PC-9 (cell line): ENCODE measurements at regions not wholly inside any gene's neighbourhood (a gene's known extent, or its start where the extent isn't known, plus 50 kb on each side); places are given as distances from the start of the nearest gene placed in this dataset.

Experiments used
- BruUV-seq: library from RNA; stranded (reverse); fragments of 400-500 nt; replicated peaks from 2 replicates; lab custom pipeline; 2021; lab: Mats Ljungman, UMichigan
- CTCF ChIA-PET: fragments of 300-600 bp; sonication (Branson Sonifier 250); formaldehyde crosslinking; loops from one replicate; lab custom pipeline; 2022; ENCODE audit warnings: antibody characterized with exemption; lab: Charles Lee
- POLR2A ChIA-PET: fragments of 300-600 bp; sonication (Branson Sonifier 250); formaldehyde crosslinking; loops from one replicate; lab custom pipeline; 2022; ENCODE audit warnings: antibody characterized with exemption; ENCODE audit not compliant: unreplicated experiment; lab: Charles Lee
- DNase-seq, 2 experiments: peaks; one replicate each; pipeline versions ENCODE4 v3.0.0 to v3.0.0-alpha.2; 2015 to 2022; ENCODE audit warnings: mixed read lengths in 1 of 2
- H2AFZ ChIP-seq: fragments of 200-600 bp; sonication (generic); 2 replicates; pipeline ENCODE4 v1.8.1; 2017; ENCODE audit warnings: antibody characterized with exemption
- H3F3A ChIP-seq: fragments of 200-600 bp; sonication (generic); 2 replicates; pipeline ENCODE4 v1.8.1; 2017; ENCODE audit warnings: antibody characterized with exemption, mild to moderate bottlenecking, low read depth; ENCODE audit not compliant: insufficient read depth
- H3K27ac ChIP-seq: fragments of 200-600 bp; sonication (generic); 2 replicates; pipeline ENCODE4 v1.6.1; 2016; ENCODE audit warnings: mixed run types
- H3K27me3 ChIP-seq: fragments of 200-600 bp; sonication (generic); 2 replicates; pipeline ENCODE4 v1.6.1; 2016; ENCODE audit warnings: low read depth, mixed run types; ENCODE audit not compliant: insufficient read depth
- H3K36me3 ChIP-seq: fragments of 200-600 bp; sonication (generic); 2 replicates; pipeline ENCODE4 v1.6.1; 2016; ENCODE audit warnings: low read depth, mixed run types
- H3K4me1 ChIP-seq: fragments of 200-600 bp; sonication (generic); replicated peaks from 2 replicates; pipeline ENCODE4 v1.6.1; 2016; ENCODE audit warnings: mixed run types; ENCODE audit not compliant: insufficient read depth
- H3K4me2 ChIP-seq: fragments of 200-600 bp; sonication (generic); 2 replicates; pipeline ENCODE4 v1.6.1; 2017; ENCODE audit warnings: mixed run types
- H3K4me3 ChIP-seq: fragments of 200-600 bp; sonication (generic); 2 replicates; pipeline ENCODE4 v1.6.1; 2016; ENCODE audit warnings: mixed run types
- H3K79me2 ChIP-seq: fragments of 200-600 bp; sonication (generic); 2 replicates; pipeline ENCODE4 v1.6.1; 2017; ENCODE audit warnings: low read depth, mixed run types
- H3K9me2 ChIP-seq: fragments of 200-600 bp; sonication (generic); 2 replicates; pipeline ENCODE4 v1.8.1; 2017; ENCODE audit warnings: mild to moderate bottlenecking; ENCODE audit not compliant: insufficient read depth
- H3K9me3 ChIP-seq: fragments of 200-600 bp; sonication (generic); 2 replicates; pipeline ENCODE4 v1.8.1; 2016; ENCODE audit warnings: low read depth; ENCODE audit not compliant: insufficient read depth
- H4K20me1 ChIP-seq: fragments of 200-600 bp; sonication (generic); 2 replicates; pipeline ENCODE4 v1.8.1; 2017; ENCODE audit not compliant: insufficient read depth
- EZH2 ChIP-seq: fragments of 200-600 bp; sonication (generic); IDR thresholded peaks from 2 replicates; pipeline ENCODE4 v1.8.0; 2017; ENCODE audit warnings: antibody characterized with exemption, low read depth
- intact Hi-C: fragments of 100-400 bp; cut with micrococcal nuclease; formaldehyde crosslinking; loops from one replicate; pipeline ENCODE4 v1.10.0; 2022; ENCODE audit not compliant: unreplicated experiment
- TF ChIP-seq, protein P1 (sequence below): fragments of 200-600 bp; sonication (generic); conservative IDR thresholded peaks from 2 replicates; pipeline ENCODE4 v1.6.1; 2017; ENCODE audit warnings: mixed run types, antibody characterized with exemption, mild to moderate bottlenecking, moderate library complexity

DNA sequence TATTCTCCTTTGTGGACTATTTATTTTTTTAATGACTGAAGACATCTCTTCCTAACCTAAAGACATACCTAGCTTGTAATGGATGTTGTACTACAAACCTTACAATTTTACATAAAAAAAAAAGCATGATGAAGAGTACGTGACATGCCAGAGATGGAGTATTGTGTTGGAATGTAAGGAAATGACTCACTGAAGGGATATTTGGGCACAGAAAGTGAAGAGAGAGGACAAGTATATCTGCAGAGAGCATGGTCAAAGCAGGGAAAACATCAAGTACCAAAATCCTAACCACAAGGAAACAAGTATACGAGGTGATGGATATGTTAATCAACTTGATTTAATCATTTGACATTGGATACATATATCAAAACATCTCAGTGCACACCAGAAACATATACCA lies 1051.4 kb upstream of the PRKX start:
- Histone ChIP-seq H3K27me3 (no peaks in the 10 kb centered on the region), H3F3A (no peaks in the 10 kb centered on the region; the same call in 1 of the 2 replicates), H3K27ac (no peak overlapping the region), H3K79me2 (no peaks in the 10 kb centered on the region), H3K9me2 (no peaks in the 10 kb centered on the region; the same call in 1 of the 2 replicates), H2AFZ (no peak overlapping the region), H3K4me3 (no peak overlapping the region), H4K20me1 (no peaks in the 10 kb centered on the region), H3K4me1 (peaks cover 11% of the 10 kb centered on the region; the same call in 1 of the 2 replicates), H3K9me3 (no peaks in the 10 kb centered on the region), H3K4me2 (no peak overlapping the region), H3K36me3 (no peaks in the 10 kb centered on the region)
- TF ChIP-seq EZH2: no peak
- TF ChIP-seq, protein P1, sequence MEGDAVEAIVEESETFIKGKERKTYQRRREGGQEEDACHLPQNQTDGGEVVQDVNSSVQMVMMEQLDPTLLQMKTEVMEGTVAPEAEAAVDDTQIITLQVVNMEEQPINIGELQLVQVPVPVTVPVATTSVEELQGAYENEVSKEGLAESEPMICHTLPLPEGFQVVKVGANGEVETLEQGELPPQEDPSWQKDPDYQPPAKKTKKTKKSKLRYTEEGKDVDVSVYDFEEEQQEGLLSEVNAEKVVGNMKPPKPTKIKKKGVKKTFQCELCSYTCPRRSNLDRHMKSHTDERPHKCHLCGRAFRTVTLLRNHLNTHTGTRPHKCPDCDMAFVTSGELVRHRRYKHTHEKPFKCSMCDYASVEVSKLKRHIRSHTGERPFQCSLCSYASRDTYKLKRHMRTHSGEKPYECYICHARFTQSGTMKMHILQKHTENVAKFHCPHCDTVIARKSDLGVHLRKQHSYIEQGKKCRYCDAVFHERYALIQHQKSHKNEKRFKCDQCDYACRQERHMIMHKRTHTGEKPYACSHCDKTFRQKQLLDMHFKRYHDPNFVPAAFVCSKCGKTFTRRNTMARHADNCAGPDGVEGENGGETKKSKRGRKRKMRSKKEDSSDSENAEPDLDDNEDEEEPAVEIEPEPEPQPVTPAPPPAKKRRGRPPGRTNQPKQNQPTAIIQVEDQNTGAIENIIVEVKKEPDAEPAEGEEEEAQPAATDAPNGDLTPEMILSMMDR: no peak
- no TSS peak for BruUV-seq
- DNase-seq: no peak
- ChIA-PET POLR2A (no interaction called here), CTCF (no interaction called here)
- intact Hi-C loops: no loop called here

DNA sequence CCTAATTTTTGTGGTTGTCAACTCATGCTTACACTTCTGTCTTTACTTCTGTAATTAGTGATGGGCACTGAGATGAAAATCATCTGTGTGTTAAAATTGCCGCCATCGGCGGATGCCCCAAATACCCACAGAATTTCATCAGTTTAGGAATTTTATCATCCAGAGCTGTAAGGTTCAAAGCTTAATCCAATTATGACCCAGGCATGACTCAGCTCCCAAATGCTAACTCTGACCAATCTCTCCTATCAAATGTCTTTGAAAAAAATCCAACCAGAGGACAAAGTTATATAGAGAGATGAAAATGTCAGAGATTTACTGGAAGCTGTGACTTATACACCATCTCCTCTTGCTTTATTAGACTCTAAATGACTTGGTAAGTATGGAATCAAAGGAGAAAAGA lies 1048.7 kb upstream of the PRKX start:
- ChIA-PET POLR2A (no interaction called here), CTCF (no interaction called here)
- Histone ChIP-seq H3F3A (no peaks in the 10 kb centered on the region; the same call in 1 of the 2 replicates), H3K79me2 (no peaks in the 10 kb centered on the region), H3K4me3 (no peak overlapping the region), H3K9me2 (no peaks in the 10 kb centered on the region; the same call in 1 of the 2 replicates), H4K20me1 (no peaks in the 10 kb centered on the region), H3K9me3 (no peaks in the 10 kb centered on the region), H2AFZ (no peak overlapping the region), H3K36me3 (no peaks in the 10 kb centered on the region), H3K27ac (no peak overlapping the region), H3K27me3 (no peaks in the 10 kb centered on the region), H3K4me1 (peaks cover 11% of the 10 kb centered on the region; the same call in 1 of the 2 replicates), H3K4me2 (no peak overlapping the region)
- intact Hi-C loops: no loop called here
- DNase-seq: no peak
- no TSS peak for BruUV-seq
- TF ChIP-seq, protein P1: no peak
- no peak for TF ChIP-seq EZH2

DNA sequence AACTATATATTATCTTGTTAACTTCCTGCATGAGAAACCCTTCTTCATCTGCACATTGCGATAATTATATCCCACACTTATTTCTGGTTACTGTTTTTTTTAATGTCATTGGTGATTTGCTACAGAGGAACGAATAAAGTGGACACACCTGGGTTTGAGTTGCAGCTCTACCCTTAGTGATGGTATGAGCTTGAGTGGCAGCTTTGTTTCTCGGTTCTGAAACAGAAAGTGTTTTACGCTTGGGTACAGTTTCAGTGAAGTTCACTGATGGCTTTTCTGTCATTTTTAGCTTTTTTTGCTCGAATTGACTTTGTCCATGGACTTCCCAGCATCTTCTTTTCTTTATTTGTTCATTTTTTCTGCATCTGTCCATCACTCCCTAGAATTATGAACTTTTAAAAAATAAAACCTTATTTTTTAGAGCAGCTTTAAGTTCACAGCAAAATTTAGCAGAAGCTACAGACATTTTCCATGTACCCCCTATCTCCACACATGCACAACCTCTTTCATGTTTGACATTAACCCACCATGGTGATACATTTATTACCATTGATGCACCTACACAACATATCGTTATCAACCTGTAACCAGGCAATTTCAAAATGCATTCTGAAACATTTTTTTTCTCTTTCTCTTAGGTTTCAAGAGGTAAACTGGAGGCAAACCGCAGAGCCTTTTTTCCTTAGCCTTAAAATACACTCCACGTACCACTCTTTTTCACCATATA lies 1041.6 kb upstream of the PRKX start:
- Histone ChIP-seq H3K27ac (no peak overlapping the region), H4K20me1 (no peaks in the 10 kb centered on the region), H3K9me3 (no peaks in the 10 kb centered on the region), H3K4me2 (no peak overlapping the region), H3F3A (no peaks in the 10 kb centered on the region), H3K9me2 (no peaks in the 10 kb centered on the region), H3K4me1 (no peaks in the 10 kb centered on the region), H3K4me3 (no peak overlapping the region), H3K36me3 (no peaks in the 10 kb centered on the region), H2AFZ (no peak overlapping the region), H3K79me2 (no peaks in the 10 kb centered on the region), H3K27me3 (no peaks in the 10 kb centered on the region)
- no peak for TF ChIP-seq EZH2
- TF ChIP-seq, protein P1: no peak
- POLR2A ChIA-PET: no interaction called here
- no TSS peak for BruUV-seq
- intact Hi-C loops: no loop called here
- no peak for DNase-seq
- CTCF ChIA-PET: no interaction called here
